Fibroblast of lung (primary cell): ENCODE measurements at regions not wholly inside any gene's neighbourhood (a gene's known extent, or its start where the extent isn't known, plus 50 kb on each side); places are given as distances from the start of the nearest gene placed in this dataset.
A peak's percentile ranks its signal among the peaks of the same experiment; 100 is the strongest.

Source experiments
- DNase-seq, 2 donors: peaks; one replicate each; pipeline versions ENCODE4 v3.0.0 to v3.0.0-alpha.2; 2010; ENCODE audit warnings: low read depth in 2 of 2
- H2AFZ ChIP-seq: 2 replicates; pipeline ENCODE4 v1.5.1; 2012; ENCODE audit warnings: low read length, control low read depth, inconsistent platforms
- H3K27ac ChIP-seq: 2 replicates; pipeline ENCODE4 v1.5.1; 2011; ENCODE audit warnings: low read length, control low read depth; ENCODE audit not compliant: insufficient read depth
- H3K27me3 ChIP-seq: 2 replicates; pipeline ENCODE4 v1.5.1; 2011; ENCODE audit warnings: mild to moderate bottlenecking, low read length; ENCODE audit not compliant: control insufficient read depth, insufficient read depth
- H3K36me3 ChIP-seq: 2 replicates; pipeline ENCODE4 v1.5.1; 2011; ENCODE audit warnings: low read length; ENCODE audit not compliant: control insufficient read depth, insufficient read depth
- H3K4me1 ChIP-seq: 2 replicates; pipeline ENCODE4 v1.5.1; 2011; ENCODE audit warnings: low read length; ENCODE audit not compliant: control insufficient read depth, insufficient read depth; ENCODE audit errors: extremely low read depth
- H3K4me2 ChIP-seq: 2 replicates; pipeline ENCODE4 v1.5.1; 2011; ENCODE audit warnings: low read length, control low read depth; ENCODE audit not compliant: insufficient read depth; ENCODE audit errors: extremely low read depth
- H3K4me3 ChIP-seq, 4 experiments: fragments of 200-600 bp in 1 of 4; sonication (generic) in 1 of 4; replicated peaks in 1 of 4; 2 replicates each; pipeline ENCODE4 v1.5.1; 2011 to 2016; ENCODE audit warnings: low read length in 4 of 4, low read depth in 3 of 4, mild to moderate bottlenecking in 3 of 4, control low read depth in 2 of 4, inconsistent platforms in 1 of 4, mixed read lengths in 1 of 4; ENCODE audit not compliant: insufficient read depth in 1 of 4; ENCODE audit errors: control extremely low read depth in 1 of 4
- H3K79me2 ChIP-seq: 2 replicates; pipeline ENCODE4 v1.5.1; 2012; ENCODE audit warnings: mild to moderate bottlenecking, low read length, inconsistent platforms; ENCODE audit not compliant: control insufficient read depth, insufficient read depth
- H3K9ac ChIP-seq: 2 replicates; pipeline ENCODE4 v1.5.1; 2011; ENCODE audit warnings: mild to moderate bottlenecking, low read length, control low read depth; ENCODE audit not compliant: insufficient read depth
- H3K9me3 ChIP-seq: 2 replicates; pipeline ENCODE4 v1.5.1; 2012; ENCODE audit warnings: low read depth, low read length; ENCODE audit not compliant: control insufficient read depth, insufficient read depth
- H4K20me1 ChIP-seq: 2 replicates; pipeline ENCODE4 v1.5.1; 2011; ENCODE audit warnings: low read length; ENCODE audit not compliant: control insufficient read depth, insufficient read depth; ENCODE audit errors: extremely low read depth
- EZH2 ChIP-seq: IDR thresholded peaks from 2 replicates; pipeline ENCODE4 v1.5.1; 2012; ENCODE audit warnings: low read length, control low read depth, mild to moderate bottlenecking; ENCODE audit errors: missing control alignments
- TF ChIP-seq, protein P1 (sequence below), 2 donors: IDR thresholded peaks in 1 of 2; conservative IDR thresholded peaks in 1 of 2; 1 replicate in 1 of 2; 2 replicates in 1 of 2; pipeline ENCODE4 v1.5.1; 2011 to 2012; ENCODE audit warnings: low read length in 2 of 2, control low read depth in 1 of 2, inconsistent platforms in 1 of 2, low read depth in 1 of 2, mild to moderate bottlenecking in 1 of 2

GRCh38 chr3:154931484-154931883, 148.6 kb upstream of the MME start:
- H3K79me2 ChIP-seq: no peaks in the 10 kb centered on the region
- DNase-seq: peak; percentile 1 to 87
- H3K9me3 ChIP-seq: no peaks in the 10 kb centered on the region
- H3K36me3 ChIP-seq: no peaks in the 10 kb centered on the region
- H2AFZ ChIP-seq: no peak overlapping the region
- no peaks in the 10 kb centered on the region for H4K20me1 ChIP-seq
- no peak for TF ChIP-seq EZH2
- TF ChIP-seq, protein P1, sequence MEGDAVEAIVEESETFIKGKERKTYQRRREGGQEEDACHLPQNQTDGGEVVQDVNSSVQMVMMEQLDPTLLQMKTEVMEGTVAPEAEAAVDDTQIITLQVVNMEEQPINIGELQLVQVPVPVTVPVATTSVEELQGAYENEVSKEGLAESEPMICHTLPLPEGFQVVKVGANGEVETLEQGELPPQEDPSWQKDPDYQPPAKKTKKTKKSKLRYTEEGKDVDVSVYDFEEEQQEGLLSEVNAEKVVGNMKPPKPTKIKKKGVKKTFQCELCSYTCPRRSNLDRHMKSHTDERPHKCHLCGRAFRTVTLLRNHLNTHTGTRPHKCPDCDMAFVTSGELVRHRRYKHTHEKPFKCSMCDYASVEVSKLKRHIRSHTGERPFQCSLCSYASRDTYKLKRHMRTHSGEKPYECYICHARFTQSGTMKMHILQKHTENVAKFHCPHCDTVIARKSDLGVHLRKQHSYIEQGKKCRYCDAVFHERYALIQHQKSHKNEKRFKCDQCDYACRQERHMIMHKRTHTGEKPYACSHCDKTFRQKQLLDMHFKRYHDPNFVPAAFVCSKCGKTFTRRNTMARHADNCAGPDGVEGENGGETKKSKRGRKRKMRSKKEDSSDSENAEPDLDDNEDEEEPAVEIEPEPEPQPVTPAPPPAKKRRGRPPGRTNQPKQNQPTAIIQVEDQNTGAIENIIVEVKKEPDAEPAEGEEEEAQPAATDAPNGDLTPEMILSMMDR (conservative IDR thresholded peaks at IDR 0.05 in 1 of 2, IDR thresholded peaks at IDR 0.05 in 1 of 2; ENCODE audit: low read depth in 1 of 2, low read length in 2 of 2): no peak
- H3K4me3 ChIP-seq: no peak overlapping the region
- no peak overlapping the region for H3K9ac ChIP-seq
- H3K4me2 ChIP-seq: no peak overlapping the region
- H3K27me3 ChIP-seq: no peaks in the 10 kb centered on the region
- H3K27ac ChIP-seq: no peak overlapping the region
- H3K4me1 ChIP-seq: no peaks in the 10 kb centered on the region

DNA sequence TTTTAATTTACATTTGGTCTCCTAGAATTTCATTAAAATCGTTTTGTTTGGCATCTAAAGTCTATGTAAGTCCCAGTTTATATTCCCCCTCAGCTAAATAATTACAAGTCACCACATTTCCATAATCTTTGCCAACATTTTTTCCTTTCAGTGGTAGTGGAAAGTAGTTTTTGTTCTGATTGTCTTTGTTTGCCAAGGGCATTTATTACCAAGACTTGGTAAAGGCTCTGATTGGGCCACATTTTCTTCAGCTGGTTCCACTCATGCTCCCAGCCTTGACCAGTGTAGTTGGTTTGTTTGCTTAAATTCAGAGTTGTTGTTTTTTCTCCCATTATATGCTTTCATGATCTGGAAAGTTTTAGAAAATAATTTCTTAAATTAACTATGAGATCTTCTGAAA, 153.4 kb upstream of the MME start:
- H2AFZ ChIP-seq: peak overlapping the region; percentile 10
- H3K36me3 ChIP-seq: no peaks in the 10 kb centered on the region

DNA sequence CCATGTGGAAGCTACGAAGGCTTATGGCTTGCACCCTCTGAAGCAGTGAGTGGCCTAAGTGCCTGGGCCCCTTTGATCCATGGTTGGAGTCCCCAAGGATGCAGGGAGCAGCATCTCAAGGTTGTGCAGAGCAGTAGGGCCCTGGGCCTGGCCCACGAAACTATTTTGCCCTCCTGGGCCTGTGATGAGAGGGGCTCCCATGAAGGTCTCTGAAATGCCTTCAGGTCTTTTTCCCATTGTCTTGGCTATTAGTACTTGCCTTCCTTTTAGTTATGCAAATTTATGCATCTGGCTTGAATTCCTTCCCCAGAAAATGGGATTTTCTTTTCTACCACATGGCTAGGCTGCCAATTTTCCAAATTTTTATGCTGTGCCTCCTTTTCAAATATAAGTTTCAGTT, 158.8 kb upstream of the MME start:
- Histone ChIP-seq H4K20me1 (no peaks in the 10 kb centered on the region), H3K9ac (no peak overlapping the region), H3K4me3 (no peak overlapping the region), H3K79me2 (no peaks in the 10 kb centered on the region), H3K4me1 (no peaks in the 10 kb centered on the region), H3K4me2 (no peak overlapping the region), H3K27me3 (no peaks in the 10 kb centered on the region), H3K27ac (no peak overlapping the region), H2AFZ (no peak overlapping the region), H3K36me3 (no peaks in the 10 kb centered on the region), H3K9me3 (no peaks in the 10 kb centered on the region)
- no peak for DNase-seq
- TF ChIP-seq EZH2: no peak
- TF ChIP-seq, protein P1 (conservative IDR thresholded peaks at IDR 0.05 in 1 of 2, IDR thresholded peaks at IDR 0.05 in 1 of 2; ENCODE audit: low read depth in 1 of 2, low read length in 2 of 2): no peak

More for the DNA sequence above, 153.4 kb upstream of the MME start:
- Histone ChIP-seq H3K9me3 (no peaks in the 10 kb centered on the region), H3K4me1 (no peaks in the 10 kb centered on the region), H3K79me2 (no peaks in the 10 kb centered on the region), H3K9ac (no peak overlapping the region), H4K20me1 (no peaks in the 10 kb centered on the region), H3K4me2 (no peak overlapping the region), H3K27me3 (no peaks in the 10 kb centered on the region), H3K4me3 (no peak overlapping the region), H3K27ac (no peak overlapping the region)
- DNase-seq: peak in 1 of 2 donors; percentile 36
- TF ChIP-seq, protein P1 (conservative IDR thresholded peaks at IDR 0.05 in 1 of 2, IDR thresholded peaks at IDR 0.05 in 1 of 2; ENCODE audit: low read depth in 1 of 2, low read length in 2 of 2): no peak
- TF ChIP-seq EZH2: no peak
